Glomerular visceral epithelial cell (primary cell): ENCODE measurements at regions not wholly inside any gene's neighbourhood (a gene's known extent, or its start where the extent isn't known, plus 50 kb on each side); places are given as distances from the start of the nearest gene placed in this dataset.

ENCODE experiments used
- DNase-seq: peaks from one replicate; pipeline ENCODE4 v3.0.0-alpha.2; 2016; ENCODE audit errors: extremely low spot score

- peak; percentile 29 for DNase-seq
Observed at GRCh38 chr13:107117327-107118012, 549.5 kb upstream of the ARGLU1 start.

- no peak for DNase-seq
Observed at GRCh38 chr13:107113387-107113786, 545.5 kb upstream of the ARGLU1 start.

- no peak for DNase-seq
Observed at GRCh38 chr13:107111248-107111647, 543.3 kb upstream of the ARGLU1 start.

GRCh38 chr13:107104631-107105030 lies 536.7 kb upstream of the ARGLU1 start:
- no peak for DNase-seq

- no peak for DNase-seq
Observed at GRCh38 chr13:107102676-107103075, 534.7 kb upstream of the ARGLU1 start.

GRCh38 chr13:107099661-107100060 lies 531.7 kb upstream of the ARGLU1 start:
- DNase-seq = peak; percentile 75

- no peak for DNase-seq
Observed at GRCh38 chr13:107097916-107098315, 530.0 kb upstream of the ARGLU1 start.

GRCh38 chr13:107095876-107096275 lies 527.9 kb upstream of the ARGLU1 start:
- no peak for DNase-seq

- no peak for DNase-seq
Observed at GRCh38 chr13:107091861-107092260, 523.9 kb upstream of the ARGLU1 start.

GRCh38 chr13:107091428-107091827 lies 523.5 kb upstream of the ARGLU1 start:
- no peak for DNase-seq

- no peak for DNase-seq
Observed at GRCh38 chr13:107088061-107088460, 520.1 kb upstream of the ARGLU1 start.

GRCh38 chr13:107079423-107080049 lies 511.6 kb upstream of the ARGLU1 start:
- no peak for DNase-seq

- DNase-seq = no peak
Observed at GRCh38 chr13:107078229-107078765, 510.4 kb upstream of the ARGLU1 start.

GRCh38 chr13:107076801-107077200 lies 508.9 kb upstream of the ARGLU1 start:
- peak; percentile 1 for DNase-seq

- DNase-seq = no peak
Observed at GRCh38 chr13:107075576-107075975, 507.6 kb upstream of the ARGLU1 start.

- DNase-seq = no peak
Observed at GRCh38 chr13:107070792-107071191, 502.9 kb upstream of the ARGLU1 start.

GRCh38 chr13:107069108-107069776 lies 501.3 kb upstream of the ARGLU1 start:
- no peak for DNase-seq

GRCh38 chr13:107067381-107067780 lies 499.4 kb upstream of the ARGLU1 start:
- DNase-seq = no peak

- DNase-seq = no peak
Observed at GRCh38 chr13:107066355-107066754, 498.4 kb upstream of the ARGLU1 start.

- DNase-seq = no peak
Observed at GRCh38 chr13:107065036-107065435, 497.1 kb upstream of the ARGLU1 start.

GRCh38 chr13:107057028-107057631 lies 489.2 kb upstream of the ARGLU1 start:
- DNase-seq = no peak
